Uterus (tissue), 3 donors: ENCODE measurements at regions not wholly inside any gene's neighbourhood (a gene's known extent, or its start where the extent isn't known, plus 50 kb on each side); places are given as distances from the start of the nearest gene placed in this dataset.

Experiments
- DNase-seq, 2 donors: peaks; one replicate each; pipeline ENCODE4 v3.0.0-alpha.2; 2019 to 2020
- H3K27ac ChIP-seq, 2 donors: fragments of 200-600 bp; sonication (generic); 1 replicate in 1 of 2; 2 replicates in 1 of 2; pipeline ENCODE4 v1.5.1; 2016 to 2018
- H3K27me3 ChIP-seq, 2 donors: fragments of 200-600 bp; sonication (generic); one replicate each; pipeline ENCODE4 v1.5.1; 2018 to 2019; ENCODE audit warnings: control low read depth in 1 of 2
- H3K36me3 ChIP-seq, 2 donors: fragments of 200-600 bp; sonication (generic); one replicate each; pipeline ENCODE4 v1.5.1; 2019; ENCODE audit warnings: control low read depth in 1 of 2
- H3K4me1 ChIP-seq, 2 donors: fragments of 200-600 bp; sonication (generic); one replicate each; pipeline ENCODE4 v1.5.1; 2018 to 2019; ENCODE audit warnings: control low read depth in 1 of 2
- H3K4me3 ChIP-seq, 2 donors: fragments of 200-600 bp; sonication (generic); 1 replicate in 1 of 2; 2 replicates in 1 of 2; pipeline ENCODE4 v1.5.1; 2018 to 2019; ENCODE audit warnings: mild to moderate bottlenecking in 1 of 2
- H3K9me3 ChIP-seq, 2 donors: fragments of 200-600 bp; sonication (generic); one replicate each; pipeline ENCODE4 v1.5.1; 2019; ENCODE audit warnings: control low read depth in 1 of 2
- CTCF ChIP-seq, 4 experiments: fragments of 200-600 bp in 2 of 4; fragments of 450-650 bp in 2 of 4; sonication (generic) in 2 of 4; IDR thresholded peaks; one replicate each; pipeline ENCODE4 v1.5.1; 2016 to 2019; ENCODE audit warnings: antibody characterized with exemption in 4 of 4, mild to moderate bottlenecking in 2 of 4, moderate library complexity in 1 of 4
- POLR2A ChIP-seq, 2 donors: fragments of 450-650 bp; IDR thresholded peaks; one replicate each; pipeline ENCODE4 v1.6.1; 2016; ENCODE audit warnings: antibody characterized with exemption in 2 of 2, mild to moderate bottlenecking in 1 of 2, moderate library complexity in 1 of 2
- intact Hi-C: fragments of 100-400 bp; cut with DNase I; formaldehyde crosslinking; loops from one replicate; pipeline ENCODE4 v1.15.1; 2023; ENCODE audit warnings: low total_unique reads
- donor health status: DM: yes; HTN: yes; CAD: no.

DNA sequence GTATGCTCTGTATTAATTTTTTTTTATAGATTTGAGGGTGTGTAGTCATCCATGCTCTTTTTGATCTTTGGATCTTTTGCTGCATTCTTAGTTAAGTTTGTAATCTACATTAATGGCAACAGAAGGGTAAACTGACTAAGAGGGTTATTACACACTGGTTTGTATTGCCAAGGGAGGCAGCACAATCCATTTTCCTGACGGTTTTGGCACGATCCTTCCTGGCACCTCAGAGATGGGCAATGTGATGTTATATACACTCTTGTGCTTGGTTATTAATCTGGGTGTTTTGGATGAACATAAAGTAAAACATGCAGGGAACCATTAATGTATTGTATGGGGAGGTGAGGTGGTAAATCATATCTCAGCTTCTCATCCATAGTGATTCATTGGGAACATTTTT lies 98.8 kb upstream of the SLC38A2 start:
- Histone ChIP-seq H3K36me3 (no peaks in the 10 kb centered on the region), H3K4me1 (peaks cover 5 to 9% of the 10 kb centered on the region in 2 donors), H3K27me3 (no peaks in the 10 kb centered on the region), H3K27ac (no peak overlapping the region), H3K4me3 (no peak overlapping the region), H3K9me3 (no peaks in the 10 kb centered on the region)
- no peak for DNase-seq
- TF ChIP-seq POLR2A (IDR thresholded peaks at IDR 0.05) (no peak), CTCF (IDR thresholded peaks at IDR 0.05) (no peak)
- intact Hi-C loops: no loop called here

- intact Hi-C loops: no loop called here
- Histone ChIP-seq H3K36me3 (no peaks in the 10 kb centered on the region), H3K4me1 (peaks cover 5 to 9% of the 10 kb centered on the region in 2 donors), H3K9me3 (no peaks in the 10 kb centered on the region), H3K4me3 (no peak overlapping the region), H3K27ac (no peak overlapping the region), H3K27me3 (no peaks in the 10 kb centered on the region)
- no peak for DNase-seq
- no peak for TF ChIP-seq POLR2A (IDR thresholded peaks at IDR 0.05)
- no peak for TF ChIP-seq CTCF (IDR thresholded peaks at IDR 0.05)
These were observed 98.4 kb upstream of the SLC38A2 start for GRCh38 chr12:46470975-46471374.

DNA sequence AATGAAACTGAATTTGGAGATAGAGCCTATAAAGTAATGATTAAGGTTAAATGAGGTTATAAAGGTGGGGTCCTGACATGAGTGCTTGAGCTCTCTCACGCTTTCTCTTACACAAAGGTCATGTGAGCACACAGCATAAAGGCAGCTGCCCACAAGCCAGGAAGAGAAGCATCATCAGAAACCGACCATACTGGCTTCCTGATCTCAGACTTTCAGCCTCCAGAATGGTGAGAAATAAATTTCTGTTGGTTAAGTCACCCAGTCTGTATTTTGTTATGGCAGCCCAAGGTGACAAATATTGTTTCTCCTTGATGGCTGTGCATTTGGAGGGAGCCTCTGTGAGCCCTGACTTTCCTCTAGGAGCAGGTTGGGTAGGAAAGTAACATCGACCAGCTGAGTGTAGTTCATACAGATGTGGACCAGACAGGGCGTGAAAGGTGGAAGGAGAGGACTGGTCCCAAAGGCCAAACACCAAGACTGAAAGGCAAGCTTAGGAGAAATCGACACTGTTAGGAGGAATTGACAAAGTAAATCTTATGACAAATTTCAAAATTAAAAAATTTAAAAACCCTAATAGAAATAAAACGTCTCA lies 97.6 kb upstream of the SLC38A2 start:
- H3K4me3 ChIP-seq: no peak overlapping the region
- peaks cover 5 to 9% of the 10 kb centered on the region in 2 donors for H3K4me1 ChIP-seq
- no peak overlapping the region for H3K27ac ChIP-seq
- TF ChIP-seq CTCF (IDR thresholded peaks at IDR 0.05): no peak
- no peak for TF ChIP-seq POLR2A (IDR thresholded peaks at IDR 0.05)
- H3K27me3 ChIP-seq: no peaks in the 10 kb centered on the region
- intact Hi-C loops: no loop called here
- H3K36me3 ChIP-seq: no peaks in the 10 kb centered on the region
- no peaks in the 10 kb centered on the region for H3K9me3 ChIP-seq
- no peak for DNase-seq

DNA sequence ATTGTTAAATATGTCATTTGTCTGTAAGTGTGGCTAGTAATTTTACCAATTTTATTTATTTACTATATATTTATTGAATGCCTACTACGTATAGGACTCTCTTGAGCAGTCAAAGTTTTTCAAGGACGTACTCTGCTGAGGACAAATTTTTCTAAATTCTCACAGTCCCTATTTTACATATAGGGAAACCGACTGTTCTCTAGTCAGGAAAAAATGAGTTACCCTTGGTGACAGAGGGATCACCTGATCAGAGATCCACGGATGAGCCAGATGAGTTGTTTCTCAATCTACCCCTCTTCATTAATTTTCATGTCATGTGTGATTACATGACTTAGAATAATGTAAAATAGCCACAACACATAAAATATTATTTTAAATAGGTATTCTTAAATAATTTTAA lies 96.2 kb upstream of the SLC38A2 start:
- H3K9me3 ChIP-seq: no peaks in the 10 kb centered on the region
- H3K4me1 ChIP-seq: peaks cover 0 to 9% of the 10 kb centered on the region in 2 donors
- no peak overlapping the region for H3K27ac ChIP-seq
- no peak overlapping the region for H3K4me3 ChIP-seq
- no peak for TF ChIP-seq POLR2A (IDR thresholded peaks at IDR 0.05)
- no peak for TF ChIP-seq CTCF (IDR thresholded peaks at IDR 0.05)
- intact Hi-C loops: no loop called here
- no peak for DNase-seq
- H3K36me3 ChIP-seq: no peaks in the 10 kb centered on the region
- H3K27me3 ChIP-seq: no peaks in the 10 kb centered on the region

- H3K36me3 ChIP-seq: no peaks in the 10 kb centered on the region
- no peaks in the 10 kb centered on the region for H3K9me3 ChIP-seq
- TF ChIP-seq POLR2A (IDR thresholded peaks at IDR 0.05): no peak
- no peak for TF ChIP-seq CTCF (IDR thresholded peaks at IDR 0.05)
- H3K27me3 ChIP-seq: no peaks in the 10 kb centered on the region
- peaks cover 0 to 12% of the 10 kb centered on the region in 2 donors for H3K4me1 ChIP-seq
- DNase-seq: no peak
- intact Hi-C loops: no loop called here
- H3K4me3 ChIP-seq: no peak overlapping the region
- no peak overlapping the region for H3K27ac ChIP-seq
These were observed 95.6 kb upstream of the SLC38A2 start for GRCh38 chr12:46468160-46468559.
